RKO (cell line): ENCODE measurements at regions not wholly inside any gene's neighbourhood (a gene's known extent, or its start where the extent isn't known, plus 50 kb on each side); places are given as distances from the start of the nearest gene placed in this dataset.

Experiments used
- DNase-seq: peaks from one replicate; pipeline ENCODE4 v3.0.0-alpha.2; 2016; ENCODE audit warnings: low spot score

GRCh38 chrX:6778544-6779503, 243.9 kb upstream of the VCX3A start:
- DNase-seq = no peak

- DNase-seq = no peak
Observed at GRCh38 chrX:6777238-6778002, 242.5 kb upstream of the VCX3A start.

- DNase-seq = no peak
Observed at GRCh38 chrX:6770936-6771335, 236.0 kb upstream of the VCX3A start.

- no peak for DNase-seq
Observed at GRCh38 chrX:6768881-6769280, 234.0 kb upstream of the VCX3A start.

GRCh38 chrX:6761251-6761650, 226.3 kb upstream of the VCX3A start:
- no peak for DNase-seq

GRCh38 chrX:6759655-6760375, 224.9 kb upstream of the VCX3A start:
- DNase-seq = no peak

GRCh38 chrX:6758234-6758633, 223.3 kb upstream of the VCX3A start:
- no peak for DNase-seq

GRCh38 chrX:6757631-6758030, 222.7 kb upstream of the VCX3A start:
- no peak for DNase-seq

- no peak for DNase-seq
Observed at GRCh38 chrX:6748595-6748994, 213.7 kb upstream of the VCX3A start.

- no peak for DNase-seq
Observed at GRCh38 chrX:6738518-6739470, 203.9 kb upstream of the VCX3A start.

- DNase-seq = no peak
Observed at GRCh38 chrX:6734844-6735634, 200.1 kb upstream of the VCX3A start.

GRCh38 chrX:6732101-6732500, 197.2 kb upstream of the VCX3A start:
- no peak for DNase-seq

GRCh38 chrX:6729626-6730025, 194.7 kb upstream of the VCX3A start:
- DNase-seq = no peak

GRCh38 chrX:6718766-6719165, 183.8 kb upstream of the VCX3A start:
- DNase-seq = no peak

GRCh38 chrX:6708676-6709380, 173.9 kb upstream of the VCX3A start:
- DNase-seq = no peak

GRCh38 chrX:6708041-6708440, 173.1 kb upstream of the VCX3A start:
- no peak for DNase-seq

GRCh38 chrX:6707497-6707896, 172.6 kb upstream of the VCX3A start:
- no peak for DNase-seq

GRCh38 chrX:6701085-6701484, 166.2 kb upstream of the VCX3A start:
- DNase-seq = no peak

- no peak for DNase-seq
Observed at GRCh38 chrX:6695717-6696116, 160.8 kb upstream of the VCX3A start.

GRCh38 chrX:6694977-6695376, 160.1 kb upstream of the VCX3A start:
- DNase-seq = no peak
